22Rv1 (cell line): ENCODE measurements at regions not wholly inside any gene's neighbourhood (a gene's known extent, or its start where the extent isn't known, plus 50 kb on each side); places are given as distances from the start of the nearest gene placed in this dataset.

Source experiments
- ZFX ChIP-seq: fragments of 450-650 bp; IDR thresholded peaks from 2 replicates; pipeline ENCODE4 v1.6.1; 2017; ENCODE audit warnings: antibody characterized with exemption, borderline replicate concordance
- TF ChIP-seq, protein P1 (sequence below): fragments of 450-650 bp; IDR thresholded peaks from 2 replicates; pipeline ENCODE4 v1.5.1; 2017; ENCODE audit warnings: mild to moderate bottlenecking

- TF ChIP-seq, protein P1, sequence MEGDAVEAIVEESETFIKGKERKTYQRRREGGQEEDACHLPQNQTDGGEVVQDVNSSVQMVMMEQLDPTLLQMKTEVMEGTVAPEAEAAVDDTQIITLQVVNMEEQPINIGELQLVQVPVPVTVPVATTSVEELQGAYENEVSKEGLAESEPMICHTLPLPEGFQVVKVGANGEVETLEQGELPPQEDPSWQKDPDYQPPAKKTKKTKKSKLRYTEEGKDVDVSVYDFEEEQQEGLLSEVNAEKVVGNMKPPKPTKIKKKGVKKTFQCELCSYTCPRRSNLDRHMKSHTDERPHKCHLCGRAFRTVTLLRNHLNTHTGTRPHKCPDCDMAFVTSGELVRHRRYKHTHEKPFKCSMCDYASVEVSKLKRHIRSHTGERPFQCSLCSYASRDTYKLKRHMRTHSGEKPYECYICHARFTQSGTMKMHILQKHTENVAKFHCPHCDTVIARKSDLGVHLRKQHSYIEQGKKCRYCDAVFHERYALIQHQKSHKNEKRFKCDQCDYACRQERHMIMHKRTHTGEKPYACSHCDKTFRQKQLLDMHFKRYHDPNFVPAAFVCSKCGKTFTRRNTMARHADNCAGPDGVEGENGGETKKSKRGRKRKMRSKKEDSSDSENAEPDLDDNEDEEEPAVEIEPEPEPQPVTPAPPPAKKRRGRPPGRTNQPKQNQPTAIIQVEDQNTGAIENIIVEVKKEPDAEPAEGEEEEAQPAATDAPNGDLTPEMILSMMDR, result no peak
- no peak for TF ChIP-seq ZFX
Measured at GRCh38 chr2:175834477-175834876, 167.6 kb downstream of the LNPK start.
